Hepatocyte (in vitro differentiated cells): ENCODE measurements at regions not wholly inside any gene's neighbourhood (a gene's known extent, or its start where the extent isn't known, plus 50 kb on each side); places are given as distances from the start of the nearest gene placed in this dataset.

Experiments used
- DNase-seq: peaks from one replicate; pipeline ENCODE4 v3.0.0-alpha.2; 2016; ENCODE audit warnings: low spot score
- H2AFZ ChIP-seq: fragments of 200-600 bp; sonication (generic); 2 replicates; pipeline ENCODE4 v1.6.0; 2016; ENCODE audit warnings: antibody characterized with exemption, mild to moderate bottlenecking
- H3K27ac ChIP-seq: fragments of 200-600 bp; sonication (generic); 2 replicates; pipeline ENCODE4 v1.5.1; 2016; ENCODE audit warnings: mild to moderate bottlenecking
- H3K27me3 ChIP-seq: fragments of 200-600 bp; sonication (generic); 2 replicates; pipeline ENCODE4 v1.6.1; 2016
- H3K36me3 ChIP-seq: fragments of 200-600 bp; sonication (generic); replicated peaks from 2 replicates; pipeline ENCODE4 v1.5.1; 2016; ENCODE audit warnings: low read depth; ENCODE audit not compliant: insufficient read depth
- H3K4me1 ChIP-seq: fragments of 200-600 bp; sonication (generic); 2 replicates; pipeline ENCODE4 v1.5.1; 2016; ENCODE audit warnings: mild to moderate bottlenecking, moderate library complexity; ENCODE audit not compliant: insufficient read depth
- H3K4me2 ChIP-seq: fragments of 200-600 bp; sonication (generic); 2 replicates; pipeline ENCODE4 v1.6.0; 2016
- H3K4me3 ChIP-seq: fragments of 200-600 bp; sonication (generic); 2 replicates; pipeline ENCODE4 v1.5.1; 2016; ENCODE audit warnings: mild to moderate bottlenecking
- H3K79me2 ChIP-seq: fragments of 200-600 bp; sonication (generic); 2 replicates; pipeline ENCODE4 v1.6.0; 2017; ENCODE audit warnings: mild to moderate bottlenecking
- H3K9me2 ChIP-seq: fragments of 200-600 bp; sonication (generic); replicated peaks from 2 replicates; pipeline ENCODE4 v1.6.0; 2017; ENCODE audit warnings: mild to moderate bottlenecking; ENCODE audit not compliant: insufficient read depth
- H3K9me3 ChIP-seq: fragments of 200-600 bp; sonication (generic); 2 replicates; pipeline ENCODE4 v1.5.1; 2016; ENCODE audit warnings: low read depth, mild to moderate bottlenecking
- H4K20me1 ChIP-seq: fragments of 200-600 bp; sonication (generic); 2 replicates; pipeline ENCODE4 v1.6.0; 2016; ENCODE audit warnings: mild to moderate bottlenecking; ENCODE audit not compliant: insufficient read depth, poor library complexity, severe bottlenecking
- CTCF ChIP-seq: fragments of 200-600 bp; sonication (generic); IDR thresholded peaks from 2 replicates; pipeline ENCODE4 v1.5.1; 2016; ENCODE audit warnings: antibody characterized with exemption, mild to moderate bottlenecking; ENCODE audit not compliant: poor library complexity
- EZH2 ChIP-seq: fragments of 200-600 bp; sonication (generic); IDR thresholded peaks from 2 replicates; pipeline ENCODE4 v1.6.1; 2016; ENCODE audit warnings: antibody characterized with exemption, mild to moderate bottlenecking, borderline replicate concordance
- EZH2phosphoT487 ChIP-seq: fragments of 200-600 bp; sonication (generic); IDR thresholded peaks from one replicate; pipeline ENCODE4 v1.6.1; 2018; ENCODE audit warnings: antibody characterized with exemption, mild to moderate bottlenecking, low read depth, moderate library complexity; ENCODE audit not compliant: unreplicated experiment, severe bottlenecking
- WGBS: methylation state at CpG from one replicate; pipeline ENCODE4 v1.1.6; 2016; ENCODE audit warnings: low lambda C conversion rate; ENCODE audit errors: missing lambda C conversion rate; 5-methylcytosine and 5-hydroxymethylcytosine counted together

GRCh38 chr12:4160314-4161040 lies 113.1 kb upstream of the CCND2 start:
- Histone ChIP-seq H3K4me3 (no peak overlapping the region), H2AFZ (no peak overlapping the region), H3K27ac (no peak overlapping the region), H3K79me2 (no peaks in the 10 kb centered on the region), H3K36me3 (no peaks in the 10 kb centered on the region), H4K20me1 (no peaks in the 10 kb centered on the region), H3K9me3 (no peaks in the 10 kb centered on the region), H3K4me1 (peaks cover 6% of the 10 kb centered on the region), H3K27me3 (no peaks in the 10 kb centered on the region), H3K4me2 (no peak overlapping the region), H3K9me2 (no peaks in the 10 kb centered on the region)
- DNase-seq: no peak
- no peak for TF ChIP-seq EZH2phosphoT487
- no peak for TF ChIP-seq EZH2
- TF ChIP-seq CTCF: no peak
- WGBS: 93% methylated on average over 2 of the region's 2 CpGs

- DNase-seq: no peak
- H3K4me2 ChIP-seq: no peak overlapping the region
- H3K27me3 ChIP-seq: no peaks in the 10 kb centered on the region
- H3K79me2 ChIP-seq: no peaks in the 10 kb centered on the region
- H3K4me1 ChIP-seq: no peaks in the 10 kb centered on the region
- TF ChIP-seq EZH2: no peak
- TF ChIP-seq CTCF: no peak
- no peak for TF ChIP-seq EZH2phosphoT487
- no peaks in the 10 kb centered on the region for H3K9me2 ChIP-seq
- H2AFZ ChIP-seq: no peak overlapping the region
- no peaks in the 10 kb centered on the region for H4K20me1 ChIP-seq
- H3K27ac ChIP-seq: no peak overlapping the region
- no peaks in the 10 kb centered on the region for H3K9me3 ChIP-seq
- H3K36me3 ChIP-seq: no peaks in the 10 kb centered on the region
- no peak overlapping the region for H3K4me3 ChIP-seq
- WGBS: 98% methylated on average over 2 of the region's 2 CpGs
These were observed 113.7 kb upstream of the CCND2 start for GRCh38 chr12:4159851-4160250.

- 89% methylated on average over 2 of the region's 2 CpGs for WGBS
- no peaks in the 10 kb centered on the region for H3K4me1 ChIP-seq
- no peak overlapping the region for H2AFZ ChIP-seq
- no peaks in the 10 kb centered on the region for H3K9me2 ChIP-seq
- no peak overlapping the region for H3K27ac ChIP-seq
- no peak for DNase-seq
- H3K4me2 ChIP-seq: no peak overlapping the region
- no peaks in the 10 kb centered on the region for H4K20me1 ChIP-seq
- H3K79me2 ChIP-seq: no peaks in the 10 kb centered on the region
- H3K9me3 ChIP-seq: no peaks in the 10 kb centered on the region
- H3K27me3 ChIP-seq: no peaks in the 10 kb centered on the region
- TF ChIP-seq EZH2 (no peak), EZH2phosphoT487 (no peak), CTCF (no peak)
- H3K4me3 ChIP-seq: no peak overlapping the region
- H3K36me3 ChIP-seq: no peaks in the 10 kb centered on the region
These were observed 115.3 kb upstream of the CCND2 start for GRCh38 chr12:4158306-4158705.
